Occipital lobe (tissue), 1 donor: ENCODE measurements at regions not wholly inside any gene's neighbourhood (a gene's known extent, or its start where the extent isn't known, plus 50 kb on each side); places are given as distances from the start of the nearest gene placed in this dataset.

Experiments used
- DNase-seq: peaks from one replicate; lab custom pipeline; 2025; lab: John Stamatoyannopoulos, UW

DNA sequence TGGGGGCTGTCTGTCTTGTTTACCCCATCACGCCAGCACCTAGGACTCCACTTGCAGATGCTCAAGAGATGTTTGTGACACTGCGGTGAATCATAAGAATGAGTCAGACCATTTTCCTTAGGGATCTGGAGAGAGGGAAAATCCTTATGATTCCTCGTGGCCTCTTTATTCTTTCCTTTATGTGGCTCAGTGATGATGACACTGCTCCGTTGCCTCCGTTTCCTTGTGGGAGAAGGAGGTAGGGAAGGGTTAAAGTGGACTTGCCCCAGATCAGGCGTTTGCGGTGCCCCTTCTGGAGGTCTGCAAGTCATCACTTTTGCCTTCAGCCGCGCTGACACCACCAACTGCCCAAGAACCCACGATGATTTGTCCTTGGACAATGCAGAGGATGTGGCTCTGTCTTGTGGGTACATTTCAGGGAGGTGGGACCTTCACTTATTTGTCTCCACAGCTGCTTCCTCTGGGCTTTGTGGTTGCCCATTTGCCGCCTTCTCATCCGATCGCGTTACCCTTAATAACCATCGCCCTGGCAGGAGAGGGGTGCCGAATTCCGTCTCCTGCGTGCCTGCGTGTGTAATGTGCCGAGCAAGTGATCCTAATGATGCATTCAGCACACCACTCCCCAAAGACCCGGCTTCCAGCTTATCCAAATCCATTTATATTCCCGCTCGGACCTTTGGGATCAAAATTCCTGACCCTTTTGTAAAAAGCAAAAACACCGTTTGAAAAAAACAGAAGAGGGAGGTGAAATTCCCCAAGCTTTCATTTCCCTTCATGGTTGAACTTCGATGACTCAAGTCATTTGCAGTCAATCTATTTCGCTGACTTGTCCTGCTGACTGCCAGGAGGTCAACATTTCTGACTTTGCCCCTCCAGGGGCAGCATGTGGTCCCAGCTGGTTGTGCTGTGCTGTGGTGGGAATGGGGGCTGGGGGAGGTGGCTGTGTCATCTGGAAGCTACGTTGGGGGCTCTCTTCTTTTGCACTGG lies 87.2 kb upstream of the IRX3 start:
- DNase-seq = no peak

DNA sequence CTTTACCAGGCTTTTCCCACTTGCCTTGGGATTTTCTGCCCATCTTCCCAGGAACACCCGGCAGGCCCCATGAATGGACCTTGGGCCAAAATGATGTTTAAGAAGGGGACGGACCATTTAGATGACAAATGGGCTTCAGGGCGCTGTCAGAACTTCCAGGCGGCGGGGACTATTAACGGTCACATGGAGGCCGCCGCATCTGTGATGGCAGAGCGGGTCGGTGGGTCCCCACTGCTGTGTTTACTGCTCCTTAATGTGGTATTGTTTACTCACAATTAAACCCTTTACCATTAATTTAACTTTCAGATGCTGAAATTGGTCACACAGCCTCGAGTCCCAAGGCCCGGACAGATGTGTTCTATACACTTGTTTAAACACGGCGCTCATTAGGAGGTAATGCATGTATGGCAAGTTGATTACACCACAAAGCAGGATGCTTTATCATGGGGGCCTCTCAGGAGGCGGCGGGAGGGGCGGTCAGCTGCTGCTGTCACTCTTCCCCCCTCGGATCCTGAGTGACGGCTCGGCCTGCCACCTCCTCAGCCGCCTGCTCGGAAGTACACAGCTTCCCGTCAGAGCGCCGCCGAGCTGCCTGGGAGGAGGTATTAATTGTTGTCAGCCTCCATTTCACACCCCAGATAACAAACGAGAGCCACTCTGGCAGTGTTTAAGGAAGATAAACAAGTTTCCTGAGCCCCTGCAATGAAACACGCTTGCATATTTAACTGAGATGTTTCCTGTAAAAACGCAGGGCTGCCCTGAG lies 83.9 kb upstream of the IRX3 start:
- no peak for DNase-seq

DNA sequence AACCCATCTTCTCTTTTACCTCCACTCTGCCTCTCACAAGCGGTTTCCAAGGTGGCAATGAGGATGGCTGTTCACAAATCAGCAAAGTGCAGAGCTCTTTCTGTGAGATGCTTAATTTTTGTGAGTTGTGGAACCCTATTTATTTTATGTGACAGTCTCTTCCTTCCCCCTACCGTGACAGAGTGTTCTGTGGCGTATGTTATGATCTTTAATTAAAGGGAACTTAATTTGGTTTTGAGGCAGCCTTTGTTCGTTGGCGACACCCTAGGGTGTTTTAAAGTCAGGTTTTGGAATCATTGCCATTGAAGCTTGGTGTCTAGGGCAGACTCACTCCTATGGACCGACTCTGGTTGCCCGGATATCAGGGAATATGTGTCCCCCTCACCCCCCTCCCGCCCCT lies 83.3 kb upstream of the IRX3 start:
- DNase-seq = no peak

DNA sequence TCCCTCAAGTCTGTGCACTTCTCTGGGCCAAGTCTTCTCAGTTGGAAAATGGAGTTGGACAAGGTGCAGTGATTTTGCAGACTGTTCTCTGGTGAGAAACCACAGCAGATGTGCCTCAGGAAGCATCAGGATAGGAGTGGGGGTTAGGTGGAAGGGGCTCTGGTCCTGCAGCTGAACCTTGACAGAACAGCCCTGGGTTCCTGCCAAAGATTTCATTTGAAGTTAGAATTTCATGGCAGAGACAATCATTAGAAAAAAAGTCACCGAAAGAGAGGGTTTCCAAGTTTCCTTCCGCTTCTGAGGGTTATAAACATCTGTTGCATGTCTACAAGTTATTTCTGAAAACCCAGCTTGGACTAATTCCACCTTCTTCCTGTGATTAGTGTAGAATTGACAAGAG lies 80.4 kb upstream of the IRX3 start:
- DNase-seq = no peak

DNA sequence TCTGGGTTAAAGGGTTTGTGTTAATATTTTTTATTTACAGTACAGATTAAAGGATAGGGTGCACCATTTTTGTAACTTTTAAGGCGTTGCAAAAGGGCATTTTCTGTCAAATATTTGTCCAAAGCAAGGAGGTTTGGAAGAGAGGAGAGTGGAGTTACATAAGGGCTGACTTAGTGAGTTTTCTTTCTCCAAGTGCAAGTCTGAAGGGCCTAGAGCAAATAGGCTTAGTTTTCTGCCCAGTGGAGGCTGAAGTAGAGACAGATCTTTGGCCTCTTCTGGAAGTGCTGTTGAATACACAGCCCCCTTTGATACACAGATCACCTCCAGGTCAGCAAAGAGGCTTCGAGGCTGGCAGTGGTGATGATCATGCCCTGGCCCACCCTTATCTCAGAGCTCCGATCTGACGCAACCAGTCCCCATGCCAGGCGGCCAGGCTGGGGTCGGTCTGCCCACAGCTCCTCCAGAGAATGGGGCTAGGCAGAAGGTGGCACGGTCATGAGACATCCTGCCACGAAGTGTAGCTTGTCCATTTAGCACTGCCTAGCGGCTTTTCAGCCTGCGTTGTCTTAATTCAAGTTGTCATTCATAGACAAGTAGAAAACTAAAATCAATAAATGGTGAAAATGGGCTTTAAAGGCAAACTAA lies 79.5 kb upstream of the IRX3 start:
- no peak for DNase-seq

DNA sequence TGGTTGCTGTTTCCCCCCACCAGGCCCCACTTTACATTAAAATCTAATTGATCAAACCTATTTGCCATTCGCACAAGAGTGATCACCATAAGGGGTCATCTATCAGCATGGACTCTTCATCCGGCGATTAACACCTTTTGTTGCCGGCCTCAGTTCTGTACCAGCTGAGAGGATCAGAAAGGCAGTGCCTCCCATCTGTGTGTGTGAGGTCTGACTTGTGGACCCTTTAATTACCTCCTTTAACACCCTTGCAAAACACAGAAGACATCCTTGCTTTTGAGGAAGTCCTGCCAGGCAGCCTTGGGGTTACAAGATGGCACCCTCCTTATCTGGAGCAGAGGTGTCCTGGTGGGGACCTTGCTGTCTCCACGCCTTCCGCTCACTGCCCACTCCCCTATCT lies 77.2 kb upstream of the IRX3 start:
- no peak for DNase-seq

DNA sequence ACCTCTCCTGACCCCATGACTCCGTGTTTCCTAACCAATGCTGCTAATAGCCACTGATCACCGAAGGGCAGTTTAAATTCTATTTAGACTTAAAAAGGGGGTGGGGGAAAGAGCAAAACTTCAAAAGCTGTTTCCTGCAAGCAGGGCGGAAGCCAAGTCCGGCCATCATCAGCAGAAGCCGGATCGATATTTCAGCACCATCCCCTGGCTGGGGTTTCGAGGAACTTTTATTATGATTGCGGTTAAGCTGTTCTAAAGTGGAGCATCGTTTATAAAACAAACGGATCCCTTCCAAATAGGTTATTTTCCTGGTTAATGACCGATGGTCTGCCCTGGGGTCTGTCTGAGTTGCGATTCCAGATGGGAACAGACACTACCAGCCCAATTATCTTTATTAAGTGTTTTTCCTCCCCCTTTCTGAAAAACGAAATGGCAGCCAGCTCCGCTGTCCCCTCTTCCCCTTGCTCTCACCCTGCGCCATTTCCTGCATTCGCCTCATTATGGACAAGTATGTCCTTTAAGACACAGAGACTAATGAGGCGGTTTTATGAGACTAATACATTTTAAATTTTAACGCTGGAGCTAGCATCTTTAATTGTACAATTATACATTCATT lies 76.1 kb upstream of the IRX3 start:
- no peak for DNase-seq

DNA sequence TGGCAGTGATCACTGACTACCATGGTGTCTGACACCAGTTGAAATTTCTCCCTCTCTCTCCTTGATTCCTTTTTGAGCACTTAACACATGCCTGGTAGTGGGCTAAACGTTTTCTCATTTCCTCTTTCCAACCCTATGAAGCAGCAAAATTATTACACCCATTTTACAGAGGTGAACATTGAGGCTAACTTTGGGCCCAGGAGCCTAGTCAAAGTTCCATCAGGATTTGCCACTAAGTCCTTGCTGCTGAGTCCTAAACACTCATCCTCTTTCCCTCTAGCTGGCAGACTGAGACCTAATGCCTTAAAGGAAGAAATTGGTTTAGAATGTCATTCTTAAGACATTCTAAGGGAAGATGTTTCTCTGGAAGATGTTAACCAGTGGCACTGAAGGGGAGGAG lies 74.7 kb upstream of the IRX3 start:
- DNase-seq = no peak

DNA sequence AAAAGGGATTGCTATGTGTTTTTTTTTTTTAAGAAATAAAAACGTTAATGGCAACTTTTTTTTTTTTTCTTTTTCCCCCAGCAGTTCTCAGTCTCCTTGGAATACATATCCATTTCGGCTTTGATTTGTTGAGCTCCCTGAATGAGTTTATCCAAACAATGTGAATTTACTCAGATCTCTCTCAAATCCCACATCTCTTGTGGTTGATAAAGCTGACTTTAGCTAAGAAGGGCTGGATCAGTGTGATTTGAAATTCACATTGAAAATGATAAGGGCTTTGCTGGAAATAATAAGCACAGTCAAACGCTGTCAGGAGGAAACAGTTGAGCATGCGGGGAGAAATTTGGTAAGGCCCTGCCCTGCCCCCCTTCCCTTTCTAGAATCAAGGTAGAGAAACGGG lies 74.1 kb upstream of the IRX3 start:
- no peak for DNase-seq

DNA sequence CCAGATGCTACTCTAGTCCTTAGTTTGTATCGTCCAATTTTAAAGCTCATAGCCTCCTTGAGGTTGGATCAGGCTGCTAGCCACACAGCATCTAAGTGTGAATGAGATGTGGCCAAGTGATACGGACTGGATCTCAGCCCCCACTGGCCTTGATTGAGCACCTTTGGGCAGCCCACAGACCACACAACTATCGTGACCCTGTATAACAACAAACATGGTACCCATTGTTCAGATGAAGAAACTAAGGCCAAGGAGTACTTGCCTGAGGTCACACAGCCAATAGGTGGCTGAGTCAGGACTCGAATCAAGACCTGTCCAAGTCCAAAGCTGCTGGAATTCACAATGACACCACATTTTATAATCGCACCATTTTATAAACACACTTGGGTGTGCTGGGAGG lies 73.0 kb upstream of the IRX3 start:
- no peak for DNase-seq

DNA sequence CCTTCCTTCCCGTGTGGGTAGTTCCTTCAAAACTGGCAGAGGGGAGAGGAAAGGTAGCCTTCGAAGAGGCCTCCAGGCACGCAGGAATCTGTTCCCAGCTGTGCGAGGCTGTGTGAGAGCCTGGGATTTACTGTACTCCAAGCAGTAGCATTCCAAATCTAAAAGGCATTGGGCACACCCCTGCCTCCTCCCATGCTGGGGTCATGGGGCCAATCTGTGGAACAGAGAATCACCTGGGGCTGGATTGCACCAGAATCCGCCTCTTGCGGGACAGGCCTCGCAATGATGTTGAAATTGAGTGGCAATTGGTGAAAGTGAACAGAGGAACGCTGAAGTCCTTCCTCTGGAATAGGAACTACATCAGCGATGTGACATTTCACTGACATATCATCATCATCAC lies 72.5 kb upstream of the IRX3 start:
- DNase-seq = no peak

DNA sequence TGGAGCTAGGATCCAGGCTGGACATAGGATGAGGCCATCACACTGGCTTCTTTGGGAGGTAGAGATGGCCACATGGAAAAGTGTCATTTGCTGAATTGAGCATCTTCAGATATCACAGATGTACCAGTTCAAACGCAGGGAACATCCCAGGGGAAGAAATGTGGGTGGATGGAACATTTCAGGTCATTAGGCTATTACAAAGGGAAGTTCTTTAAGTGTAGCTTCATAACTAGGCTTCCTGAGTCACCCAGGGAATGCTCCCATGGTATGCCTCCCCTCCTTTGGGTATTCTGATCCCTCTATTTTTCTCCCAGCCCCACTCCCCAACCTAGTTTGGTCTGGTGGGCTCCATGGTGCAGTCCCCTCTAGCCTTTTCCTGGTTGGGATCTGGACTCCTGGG lies 69.8 kb upstream of the IRX3 start:
- DNase-seq = no peak

DNA sequence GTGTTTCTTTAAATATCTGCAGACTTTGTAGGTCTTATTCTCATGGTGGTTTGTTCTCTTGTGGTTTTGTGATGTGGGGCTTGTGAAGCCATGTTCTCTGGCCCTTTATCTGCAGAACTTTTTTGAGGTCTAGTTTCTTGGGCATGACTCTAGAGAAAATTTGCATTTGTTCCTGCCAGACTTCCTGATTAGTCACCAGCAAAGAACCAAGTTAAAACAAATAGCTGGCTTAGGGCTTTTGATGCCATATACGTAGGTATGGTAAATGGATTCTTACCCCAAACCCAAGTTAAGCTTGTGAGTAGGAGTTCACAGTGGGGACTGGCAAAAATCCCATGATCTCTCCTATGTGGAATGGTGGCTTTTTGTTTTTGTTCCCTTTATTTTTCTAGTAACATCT lies 68.7 kb upstream of the IRX3 start:
- DNase-seq = no peak

DNA sequence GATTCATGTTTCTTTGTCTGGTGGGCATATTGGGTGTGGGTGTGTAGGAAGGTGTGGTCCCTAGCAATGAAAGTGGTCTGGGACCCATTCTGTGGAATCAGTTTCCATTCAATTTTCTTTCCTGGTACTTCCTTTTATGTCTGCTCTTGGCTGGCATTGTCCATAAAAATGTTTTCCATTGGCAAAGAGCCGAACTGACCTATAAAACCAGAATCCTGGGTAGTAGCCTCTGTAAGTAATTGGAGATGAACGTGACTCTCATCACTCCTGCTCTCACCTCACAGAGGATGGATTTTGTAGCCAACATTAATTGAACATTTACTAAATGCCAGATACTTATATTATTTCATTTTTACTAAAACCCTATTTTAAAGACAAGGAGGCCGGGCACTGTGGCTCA lies 66.5 kb upstream of the IRX3 start:
- no peak for DNase-seq

DNA sequence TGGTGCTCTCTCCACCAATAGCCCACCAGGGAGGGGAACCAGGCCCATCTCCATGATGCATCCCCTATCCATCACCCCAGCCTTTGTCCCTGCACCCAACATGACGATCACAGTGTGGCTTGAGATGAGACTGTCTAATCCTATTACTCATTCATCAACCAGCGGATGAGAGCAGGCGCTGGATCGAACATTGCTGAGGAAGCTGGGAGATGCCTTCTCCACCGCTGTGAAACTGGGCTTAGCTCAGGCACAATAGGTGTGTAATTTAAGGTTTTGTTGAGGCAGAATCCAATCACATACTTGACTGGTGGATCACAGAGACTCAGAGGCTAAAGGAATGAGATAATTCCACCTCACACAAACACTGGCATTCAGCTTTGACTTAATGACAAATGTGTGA lies 64.6 kb upstream of the IRX3 start:
- no peak for DNase-seq

DNA sequence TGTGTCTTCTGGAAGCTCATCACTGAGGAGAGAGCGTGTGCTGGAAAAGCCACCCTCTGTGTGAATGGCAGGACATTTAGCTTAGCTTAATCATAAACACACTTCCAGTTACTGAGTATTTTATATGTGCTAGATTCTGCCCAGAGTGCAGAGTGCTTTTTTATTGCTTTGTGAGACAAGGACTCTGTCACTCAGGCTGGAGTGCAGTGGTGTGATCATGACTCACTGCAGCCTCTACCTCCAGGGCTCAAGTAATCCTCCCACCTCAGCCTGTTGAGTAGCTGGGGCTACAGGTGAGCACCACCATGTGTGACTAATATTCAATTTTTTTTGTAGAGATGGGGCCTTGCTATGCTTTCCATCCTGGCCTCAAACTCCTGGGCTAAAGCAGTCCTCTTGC lies 61.4 kb upstream of the IRX3 start:
- no peak for DNase-seq

DNA sequence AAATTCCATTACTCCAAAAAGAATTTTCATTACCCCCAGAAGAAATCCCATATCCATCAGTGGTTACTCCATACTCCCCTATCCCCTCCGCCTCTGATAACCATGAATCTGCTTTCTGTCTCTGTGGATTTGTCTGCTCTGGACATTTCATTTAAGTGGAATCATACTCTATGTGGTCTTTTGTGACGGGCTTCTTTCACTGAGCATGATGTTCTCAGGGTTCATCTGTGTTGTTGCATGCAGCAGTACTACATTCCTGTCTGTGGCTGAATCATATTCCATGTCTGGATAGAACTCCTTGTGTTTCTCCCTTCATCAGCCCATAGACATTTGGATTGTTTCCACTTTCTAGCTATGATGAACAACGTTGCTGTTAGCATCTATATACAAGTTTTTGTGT lies 59.5 kb upstream of the IRX3 start:
- DNase-seq = no peak

DNA sequence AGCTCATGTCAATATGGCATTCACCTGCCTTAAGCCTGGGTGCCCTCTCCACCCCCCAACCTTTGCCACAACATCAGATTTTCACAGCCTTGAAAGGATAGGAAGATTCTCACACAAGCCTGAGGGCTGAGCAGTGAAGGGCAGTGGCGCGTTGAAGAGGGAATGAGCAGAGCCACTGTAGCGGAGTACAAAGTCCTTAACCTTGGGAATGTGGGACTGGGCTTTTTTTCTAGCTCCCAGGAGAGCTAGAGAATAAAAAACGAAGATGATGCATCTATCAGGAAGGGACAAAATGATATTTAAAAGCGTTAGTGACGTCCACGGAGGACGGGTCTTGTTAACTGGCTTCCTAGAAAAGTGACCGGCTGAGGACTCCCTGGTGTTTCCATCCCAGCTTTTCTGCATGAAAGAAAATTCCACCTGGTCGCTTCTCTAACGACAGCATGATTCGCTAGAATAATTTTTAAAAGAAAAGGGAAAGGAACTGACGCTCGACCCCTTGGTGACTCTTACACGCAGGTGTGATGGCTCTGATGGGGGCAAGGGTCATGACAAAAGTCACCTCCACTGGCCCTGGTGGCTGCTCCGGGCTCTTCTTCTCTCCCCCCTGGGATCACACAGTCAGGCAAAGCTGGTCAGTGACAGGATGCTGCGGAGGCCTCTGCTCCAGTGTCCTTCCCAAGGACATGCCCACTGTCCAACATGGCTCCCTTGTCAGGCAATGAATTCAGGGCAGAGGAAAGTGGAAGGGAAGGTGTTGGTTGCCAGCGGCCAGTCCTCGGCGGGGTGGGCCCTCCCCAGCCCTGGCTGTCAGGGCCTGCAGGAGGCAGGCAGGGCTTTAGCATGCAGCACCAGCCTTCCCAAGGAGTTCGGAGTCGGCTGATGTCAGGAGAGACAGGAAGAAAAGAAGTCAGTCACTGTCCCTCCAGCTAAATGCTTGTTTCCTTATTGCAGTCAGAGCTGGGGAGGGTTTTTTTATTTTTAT lies 58.4 kb upstream of the IRX3 start:
- DNase-seq = no peak

DNA sequence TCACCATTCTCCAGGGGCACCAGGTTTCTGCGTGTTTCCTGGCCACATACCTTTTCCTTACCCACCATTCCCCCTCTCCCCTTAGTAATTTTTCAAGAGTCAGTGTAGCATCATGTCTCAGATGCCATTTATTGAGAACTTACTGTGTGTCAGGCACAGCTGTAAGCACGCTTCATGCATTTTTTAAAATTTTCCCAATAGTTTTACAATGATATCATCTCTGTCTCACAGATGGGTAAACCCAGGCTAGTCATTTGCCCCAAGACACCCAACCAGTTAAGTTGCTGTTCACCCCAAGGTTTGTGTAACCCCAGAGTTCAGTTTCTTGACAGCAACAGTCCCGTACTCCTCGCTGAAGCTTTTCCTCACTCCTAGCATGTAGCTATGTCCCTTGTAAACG lies 56.4 kb upstream of the IRX3 start:
- no peak for DNase-seq

DNA sequence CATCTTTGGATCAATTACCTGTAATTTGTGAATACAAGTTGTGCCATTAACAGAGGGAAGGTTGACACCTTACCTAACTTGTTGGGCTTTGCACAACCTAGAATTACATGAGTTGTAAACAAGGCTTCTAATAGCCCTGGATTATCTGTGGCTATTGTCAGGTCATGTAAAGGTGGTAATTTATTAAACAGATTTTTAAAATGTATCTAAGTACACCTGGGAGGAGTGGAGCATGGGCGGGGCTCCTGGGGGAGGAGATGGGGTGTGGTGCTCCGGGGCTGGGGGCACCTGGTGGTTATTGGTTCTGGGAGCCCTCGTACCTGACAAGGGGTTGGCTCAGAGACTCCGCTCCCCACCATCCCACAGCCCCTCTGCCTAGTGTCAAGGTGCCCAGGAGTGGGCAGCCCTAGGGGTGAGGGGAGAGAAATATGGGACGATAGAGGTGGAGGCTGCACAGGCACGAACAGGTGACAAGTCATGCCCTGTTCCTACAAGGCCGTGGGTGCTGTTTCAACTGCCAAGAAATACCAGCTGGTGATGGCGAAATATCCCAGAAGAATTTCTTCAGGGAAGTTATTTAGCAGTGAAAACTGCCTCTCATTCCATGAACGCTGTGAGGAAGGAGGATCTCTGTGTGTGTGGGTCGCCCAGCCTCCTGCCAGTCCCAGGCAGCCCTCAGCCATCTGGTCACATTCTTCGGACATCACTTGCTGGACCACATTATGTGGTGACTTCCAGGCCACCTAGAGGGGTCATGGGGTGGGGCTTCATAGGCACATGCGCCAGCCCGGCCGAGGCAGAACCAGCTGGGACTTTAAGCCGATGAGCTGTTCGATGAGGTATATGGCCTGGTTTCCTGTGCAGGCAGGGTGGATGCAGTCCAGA lies 55.5 kb upstream of the IRX3 start:
- DNase-seq = no peak
